H1 (cell line): ENCODE measurements at regions not wholly inside any gene's neighbourhood (a gene's known extent, or its start where the extent isn't known, plus 50 kb on each side); places are given as distances from the start of the nearest gene placed in this dataset.

Experiments used
- CTCF ChIA-PET: fragments of 300-600 bp; sonication (Branson Sonifier 250); formaldehyde crosslinking; loops from one replicate; lab custom pipeline; 2021; ENCODE audit not compliant: partially characterized antibody; lab: Charles Lee
- POLR2A ChIA-PET: fragments of 300-600 bp; sonication (Branson Sonifier 250); formaldehyde crosslinking; loops from one replicate; lab custom pipeline; 2021; ENCODE audit warnings: inconsistent platforms; ENCODE audit not compliant: partially characterized antibody; lab: Charles Lee
- DNase-seq, 2 experiments: peaks; one replicate each; pipeline versions ENCODE4 v3.0.0 to v3.0.0-alpha.2; 2010 to 2022; ENCODE audit warnings: low spot score in 2 of 2, low read depth in 1 of 2, mixed read lengths in 1 of 2
- FAIRE-seq: peaks from 2 replicates; lab custom pipeline; 2011; peaks lifted over from hg19 to GRCh38; lab: Jason Lieb, UNC
- H2AFZ ChIP-seq: 2 replicates; pipeline ENCODE4 v1.8.1; 2012; ENCODE audit warnings: low read length, inconsistent platforms
- H2AK5ac ChIP-seq: 2 replicates; pipeline ENCODE4 v1.6.1; 2013; ENCODE audit warnings: low read depth, low read length
- H2BK120ac ChIP-seq: replicated peaks from 2 replicates; pipeline ENCODE3; 2013; ENCODE audit warnings: low read depth, low read length, inconsistent platforms
- H2BK12ac ChIP-seq: 2 replicates; pipeline ENCODE4 v1.6.1; 2013; ENCODE audit warnings: low read depth, low read length
- H2BK15ac ChIP-seq: 2 replicates; pipeline ENCODE4 v1.6.1; 2013; ENCODE audit warnings: low read length
- H2BK20ac ChIP-seq: 2 replicates; pipeline ENCODE4 v1.6.1; 2013; ENCODE audit warnings: low read length
- H2BK5ac ChIP-seq: 2 replicates; pipeline ENCODE4 v1.6.1; 2013; ENCODE audit warnings: low read depth, low read length
- H3K14ac ChIP-seq: 2 replicates; pipeline ENCODE4 v1.6.1; 2013; ENCODE audit warnings: inconsistent platforms; ENCODE audit not compliant: insufficient read length
- H3K18ac ChIP-seq: 2 replicates; pipeline ENCODE4 v1.6.1; 2013; ENCODE audit warnings: low read length; ENCODE audit errors: extremely low read depth
- H3K23ac ChIP-seq: 2 replicates; pipeline ENCODE4 v1.6.1; 2013; ENCODE audit warnings: inconsistent platforms; ENCODE audit not compliant: insufficient read length
- H3K23me2 ChIP-seq: 2 replicates; pipeline ENCODE4 v1.6.1; 2013; ENCODE audit warnings: low read depth, low read length
- H3K27ac ChIP-seq: 2 replicates; pipeline ENCODE4 v1.6.1; 2011; ENCODE audit warnings: low read depth, low read length, inconsistent platforms
- H3K27me3 ChIP-seq, 4 experiments: replicated peaks in 1 of 4; 1 replicate in 1 of 4; 2 replicates in 3 of 4; pipeline versions ENCODE4 v1.6.1 to v1.8.1; 2011 to 2013; ENCODE audit warnings: low read length in 3 of 4, mild to moderate bottlenecking in 3 of 4, inconsistent platforms in 2 of 4, mixed read lengths in 2 of 4, moderate library complexity in 1 of 4; ENCODE audit not compliant: control insufficient read depth in 3 of 4, insufficient read depth in 3 of 4; ENCODE audit errors: extremely low read depth in 1 of 4
- H3K36me3 ChIP-seq, 4 experiments: 2 replicates each; pipeline versions ENCODE4 v1.6.1 to v1.8.1; 2011 to 2013; ENCODE audit warnings: mild to moderate bottlenecking in 4 of 4, low read length in 3 of 4, moderate library complexity in 2 of 4, control low read depth in 1 of 4, inconsistent platforms in 1 of 4; ENCODE audit not compliant: insufficient read depth in 4 of 4, control insufficient read depth in 2 of 4
- H3K4ac ChIP-seq: replicated peaks from 2 replicates; pipeline ENCODE3; 2013; ENCODE audit warnings: low read length, low read depth, mixed read lengths, inconsistent platforms; ENCODE audit not compliant: insufficient read length
- H3K4me1 ChIP-seq, 4 experiments: replicated peaks in 1 of 4; 1 replicate in 1 of 4; 2 replicates in 3 of 4; pipeline versions ENCODE4 v1.6.1 to v1.8.1; 2011 to 2013; ENCODE audit warnings: low read length in 3 of 4, inconsistent platforms in 2 of 4, mixed read lengths in 1 of 4; ENCODE audit not compliant: insufficient read depth in 4 of 4, control insufficient read depth in 3 of 4
- H3K4me2 ChIP-seq, 2 experiments: 2 replicates each; pipeline versions ENCODE4 v1.6.1 to v1.8.1; 2011 to 2013; ENCODE audit warnings: low read depth in 2 of 2, low read length in 2 of 2, control low read depth in 1 of 2, inconsistent platforms in 1 of 2, mild to moderate bottlenecking in 1 of 2; ENCODE audit not compliant: insufficient read depth in 1 of 2
- H3K4me3 ChIP-seq, 4 experiments: fragments of 200-600, 300-600 bp in 1 of 4; sonication (generic), shearing (Covaris generic), sonication (Bioruptor Twin) in 1 of 4; 2 replicates each; pipeline versions ENCODE4 v1.5.1 to v1.8.1; 2011 to 2016; ENCODE audit warnings: low read length in 4 of 4, low read depth in 3 of 4, control low read depth in 2 of 4, inconsistent platforms in 2 of 4, mild to moderate bottlenecking in 2 of 4, mixed read lengths in 1 of 4, moderate library complexity in 1 of 4; ENCODE audit not compliant: insufficient read depth in 2 of 4; ENCODE audit errors: extremely low read depth in 1 of 4
- H3K56ac ChIP-seq: replicated peaks from 2 replicates; pipeline ENCODE3; 2013; ENCODE audit warnings: low read depth, mild to moderate bottlenecking, mixed read lengths, low read length, inconsistent platforms; ENCODE audit not compliant: insufficient read length
- H3K79me1 ChIP-seq: 2 replicates; pipeline ENCODE4 v1.6.1; 2013; ENCODE audit warnings: low read depth, low read length, control low read depth
- H3K79me2 ChIP-seq, 2 experiments: 2 replicates each; pipeline versions ENCODE4 v1.6.1 to v1.8.1; 2012 to 2013; ENCODE audit warnings: low read length in 2 of 2, mild to moderate bottlenecking in 2 of 2, inconsistent platforms in 1 of 2; ENCODE audit not compliant: insufficient read depth in 2 of 2, control insufficient read depth in 1 of 2
- H3K9ac ChIP-seq, 4 experiments: replicated peaks in 1 of 4; 1 replicate in 1 of 4; 2 replicates in 3 of 4; pipeline versions ENCODE4 v1.6.1 to v1.8.1; 2011 to 2013; ENCODE audit warnings: low read depth in 3 of 4, low read length in 3 of 4, control low read depth in 2 of 4, mild to moderate bottlenecking in 2 of 4, moderate library complexity in 2 of 4, inconsistent platforms in 1 of 4; ENCODE audit errors: extremely low read depth in 1 of 4
- H3K9me3 ChIP-seq, 2 experiments: 2 replicates each; pipeline versions ENCODE4 v1.6.1 to v1.8.1; 2012 to 2013; ENCODE audit warnings: mild to moderate bottlenecking in 2 of 2, moderate library complexity in 2 of 2, control low read depth in 1 of 2, inconsistent platforms in 1 of 2, low read depth in 1 of 2, low read length in 1 of 2, mixed read lengths in 1 of 2; ENCODE audit not compliant: insufficient read depth in 2 of 2
- H4K20me1 ChIP-seq, 2 experiments: replicated peaks in 1 of 2; 2 replicates each; pipeline versions ENCODE3 to v1.8.1; 2011 to 2013; ENCODE audit warnings: inconsistent platforms in 2 of 2, low read length in 2 of 2, mild to moderate bottlenecking in 1 of 2; ENCODE audit not compliant: insufficient read depth in 2 of 2, control insufficient read depth in 1 of 2
- H4K5ac ChIP-seq: 2 replicates; pipeline ENCODE4 v1.6.1; 2013; ENCODE audit warnings: low read length, low read depth, mixed read lengths, inconsistent platforms; ENCODE audit not compliant: insufficient read length
- H4K8ac ChIP-seq: 2 replicates; pipeline ENCODE4 v1.8.0; 2013; ENCODE audit warnings: mild to moderate bottlenecking, moderate library complexity, low read length, inconsistent platforms; ENCODE audit not compliant: insufficient read depth; ENCODE audit errors: extremely low read depth
- H4K91ac ChIP-seq: replicated peaks from 2 replicates; pipeline ENCODE3; 2013; ENCODE audit warnings: low read length, mixed read lengths, inconsistent platforms; ENCODE audit not compliant: insufficient read length
- PHF8 ChIP-seq: fragments of 200-600 bp; sonication (generic); conservative IDR thresholded peaks from 2 replicates; pipeline ENCODE4 v1.7.1; 2012; ENCODE audit warnings: low read depth, mild to moderate bottlenecking, inconsistent platforms, low read length, moderate library complexity
- RFX5 ChIP-seq: IDR thresholded peaks from 2 replicates; pipeline ENCODE4 v1.6.1; 2011; ENCODE audit warnings: low read depth, low read length, improper control_type of control experiment, borderline replicate concordance
- SP4 ChIP-seq: IDR thresholded peaks from 2 replicates; pipeline ENCODE4 v1.6.1; 2012; ENCODE audit warnings: low read length, inconsistent platforms
- WGBS, 2 experiments: shearing (Covaris generic) in 1 of 2; methylation state at CpG; one replicate each; pipeline versions ENCODE4 v1.1.6 to v1.1.7; 2013 to 2015; ENCODE audit warnings: low lambda C conversion rate in 2 of 2, mixed read lengths in 2 of 2, inconsistent platforms in 1 of 2, low coverage in 1 of 2, missing lambda C conversion rate in 1 of 2; ENCODE audit not compliant: insufficient replicate concordance in 2 of 2, insufficient coverage in 1 of 2, insufficient read length in 1 of 2; ENCODE audit errors: extremely low coverage in 1 of 2, missing lambda C conversion rate in 1 of 2; 5-methylcytosine and 5-hydroxymethylcytosine counted together

GRCh38 chr2:217098435-217098834 is 238.6 kb upstream of the TNP1 start:
- Histone ChIP-seq H3K79me1 (no peaks in the 10 kb centered on the region), H4K91ac (no peak overlapping the region), H3K27ac (no peak overlapping the region), H4K20me1 (no peaks in the 10 kb centered on the region), H2BK15ac (no peak overlapping the region), H3K9me3 (no peaks in the 10 kb centered on the region), H3K79me2 (no peaks in the 10 kb centered on the region), H3K23ac (no peak overlapping the region), H3K4me2 (no peak overlapping the region), H3K14ac (no peak overlapping the region), H2AFZ (no peak overlapping the region), H4K8ac (no peak overlapping the region), H2AK5ac (no peak overlapping the region), H3K9ac (no peak overlapping the region), H2BK120ac (no peak overlapping the region), H2BK5ac (no peak overlapping the region), H3K36me3 (no peaks in the 10 kb centered on the region), H4K5ac (no peak overlapping the region), H3K4ac (no peak overlapping the region), H2BK12ac (no peak overlapping the region), H3K4me3 (no peak overlapping the region), H3K18ac (no peak overlapping the region), H2BK20ac (no peak overlapping the region), H3K56ac (no peak overlapping the region), H3K4me1 (no peaks in the 10 kb centered on the region), H3K27me3 (no peaks in the 10 kb centered on the region), H3K23me2 (no peaks in the 10 kb centered on the region)
- ChIA-PET POLR2A (no interaction called here), CTCF (interaction anchor here (0.7 to 1.1 kb wide), 4 partner anchors 9 to 404 kb away, joined by 3 to 4 read pairs (median 3); no protein-coding TSS in a partner anchor)
- peak in 1 of 2 experiments; percentile 31 for DNase-seq
- WGBS, 2 experiments = 90% methylated on average over 5 of the region's 5 CpGs; no CpG with 5 or more reads in 1 of the 2 experiments
- no peak for FAIRE-seq
- no peak for TF ChIP-seq PHF8
- no peak for TF ChIP-seq SP4
- TF ChIP-seq RFX5 = no peak
